WTC11 (cell line): ENCODE measurements at regions not wholly inside any gene's neighbourhood (a gene's known extent, or its start where the extent isn't known, plus 50 kb on each side); places are given as distances from the start of the nearest gene placed in this dataset.

Source experiments
- CBFB ChIP-seq: sonication (generic); formaldehyde crosslinking; IDR thresholded peaks from 2 replicates; pipeline ENCODE4 v1.8.1; 2022; ENCODE audit warnings: mild to moderate bottlenecking, low read depth, missing genetic modification reagents
- FOXP1 ChIP-seq: sonication (generic); formaldehyde crosslinking; IDR thresholded peaks from 2 replicates; pipeline ENCODE4 v1.8.0; 2022; ENCODE audit warnings: missing genetic modification reagents, mild to moderate bottlenecking, moderate library complexity, borderline replicate concordance
- GABPB1 ChIP-seq: sonication (generic); formaldehyde crosslinking; IDR thresholded peaks from 2 replicates; pipeline ENCODE4 v1.8.1; 2023; ENCODE audit warnings: mild to moderate bottlenecking, missing genetic modification reagents
- MXD4 ChIP-seq: fragments of 250-450 bp; sonication (Bioruptor Pico); IDR thresholded peaks from 2 replicates; pipeline ENCODE4 v1.8.0; 2021; ENCODE audit warnings: mild to moderate bottlenecking, moderate library complexity, borderline replicate concordance
- TF ChIP-seq, protein P1 (sequence below): fragments of 200-600 bp; IDR thresholded peaks from 2 replicates; pipeline ENCODE4 v1.8.0; 2022; ENCODE audit warnings: antibody characterized with exemption
- TF ChIP-seq, protein P2 (sequence below): sonication (generic); formaldehyde crosslinking; IDR thresholded peaks from 2 replicates; pipeline ENCODE4 v1.8.1; 2023; ENCODE audit warnings: mild to moderate bottlenecking, missing genetic modification reagents
- TF ChIP-seq, protein P3 (sequence below): sonication (generic); formaldehyde crosslinking; IDR thresholded peaks from 2 replicates; pipeline ENCODE4 v1.8.1; 2022; ENCODE audit warnings: low read depth, missing genetic modification reagents, borderline replicate concordance
- TF ChIP-seq, protein P4 (sequence below): sonication (generic); formaldehyde crosslinking; IDR thresholded peaks from 2 replicates; pipeline ENCODE4 v1.8.0; 2022; ENCODE audit warnings: mild to moderate bottlenecking, missing genetic modification reagents

DNA sequence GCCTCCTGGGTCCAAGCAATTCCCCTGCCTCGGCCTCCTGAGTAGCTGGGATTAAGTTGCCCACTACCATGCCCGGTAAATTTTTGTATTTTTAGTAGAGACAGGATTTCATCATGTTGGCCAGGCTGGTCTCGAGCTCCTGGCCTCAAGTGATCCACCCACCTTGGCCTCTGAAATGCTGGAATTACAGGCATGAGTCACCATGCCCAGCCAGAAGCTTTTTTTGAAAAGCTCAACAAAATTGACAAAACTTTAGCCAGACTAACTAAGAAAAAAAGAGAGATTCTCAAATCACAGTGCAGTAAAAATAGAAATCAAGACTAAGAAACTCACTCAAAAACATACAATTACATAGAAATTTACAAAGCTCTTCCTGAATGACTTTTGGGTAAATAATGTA is 420.6 kb downstream of the COL12A1 start:
- TF ChIP-seq, protein P1, sequence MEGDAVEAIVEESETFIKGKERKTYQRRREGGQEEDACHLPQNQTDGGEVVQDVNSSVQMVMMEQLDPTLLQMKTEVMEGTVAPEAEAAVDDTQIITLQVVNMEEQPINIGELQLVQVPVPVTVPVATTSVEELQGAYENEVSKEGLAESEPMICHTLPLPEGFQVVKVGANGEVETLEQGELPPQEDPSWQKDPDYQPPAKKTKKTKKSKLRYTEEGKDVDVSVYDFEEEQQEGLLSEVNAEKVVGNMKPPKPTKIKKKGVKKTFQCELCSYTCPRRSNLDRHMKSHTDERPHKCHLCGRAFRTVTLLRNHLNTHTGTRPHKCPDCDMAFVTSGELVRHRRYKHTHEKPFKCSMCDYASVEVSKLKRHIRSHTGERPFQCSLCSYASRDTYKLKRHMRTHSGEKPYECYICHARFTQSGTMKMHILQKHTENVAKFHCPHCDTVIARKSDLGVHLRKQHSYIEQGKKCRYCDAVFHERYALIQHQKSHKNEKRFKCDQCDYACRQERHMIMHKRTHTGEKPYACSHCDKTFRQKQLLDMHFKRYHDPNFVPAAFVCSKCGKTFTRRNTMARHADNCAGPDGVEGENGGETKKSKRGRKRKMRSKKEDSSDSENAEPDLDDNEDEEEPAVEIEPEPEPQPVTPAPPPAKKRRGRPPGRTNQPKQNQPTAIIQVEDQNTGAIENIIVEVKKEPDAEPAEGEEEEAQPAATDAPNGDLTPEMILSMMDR, result no peak
- no peak for TF ChIP-seq GABPB1 (CRISPR knock-in tag)
- TF ChIP-seq, protein P2, sequence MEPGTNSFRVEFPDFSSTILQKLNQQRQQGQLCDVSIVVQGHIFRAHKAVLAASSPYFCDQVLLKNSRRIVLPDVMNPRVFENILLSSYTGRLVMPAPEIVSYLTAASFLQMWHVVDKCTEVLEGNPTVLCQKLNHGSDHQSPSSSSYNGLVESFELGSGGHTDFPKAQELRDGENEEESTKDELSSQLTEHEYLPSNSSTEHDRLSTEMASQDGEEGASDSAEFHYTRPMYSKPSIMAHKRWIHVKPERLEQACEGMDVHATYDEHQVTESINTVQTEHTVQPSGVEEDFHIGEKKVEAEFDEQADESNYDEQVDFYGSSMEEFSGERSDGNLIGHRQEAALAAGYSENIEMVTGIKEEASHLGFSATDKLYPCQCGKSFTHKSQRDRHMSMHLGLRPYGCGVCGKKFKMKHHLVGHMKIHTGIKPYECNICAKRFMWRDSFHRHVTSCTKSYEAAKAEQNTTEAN, result no peak
- TF ChIP-seq, protein P3, sequence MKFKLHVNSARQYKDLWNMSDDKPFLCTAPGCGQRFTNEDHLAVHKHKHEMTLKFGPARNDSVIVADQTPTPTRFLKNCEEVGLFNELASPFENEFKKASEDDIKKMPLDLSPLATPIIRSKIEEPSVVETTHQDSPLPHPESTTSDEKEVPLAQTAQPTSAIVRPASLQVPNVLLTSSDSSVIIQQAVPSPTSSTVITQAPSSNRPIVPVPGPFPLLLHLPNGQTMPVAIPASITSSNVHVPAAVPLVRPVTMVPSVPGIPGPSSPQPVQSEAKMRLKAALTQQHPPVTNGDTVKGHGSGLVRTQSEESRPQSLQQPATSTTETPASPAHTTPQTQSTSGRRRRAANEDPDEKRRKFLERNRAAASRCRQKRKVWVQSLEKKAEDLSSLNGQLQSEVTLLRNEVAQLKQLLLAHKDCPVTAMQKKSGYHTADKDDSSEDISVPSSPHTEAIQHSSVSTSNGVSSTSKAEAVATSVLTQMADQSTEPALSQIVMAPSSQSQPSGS (CRISPR knock-in tag), result no peak
- no peak for TF ChIP-seq FOXP1 (CRISPR knock-in tag)
- TF ChIP-seq, protein P4, sequence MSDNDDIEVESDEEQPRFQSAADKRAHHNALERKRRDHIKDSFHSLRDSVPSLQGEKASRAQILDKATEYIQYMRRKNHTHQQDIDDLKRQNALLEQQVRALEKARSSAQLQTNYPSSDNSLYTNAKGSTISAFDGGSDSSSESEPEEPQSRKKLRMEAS (CRISPR knock-in tag), result no peak
- no peak for TF ChIP-seq MXD4 (CRISPR knock-in tag)
- no peak for TF ChIP-seq CBFB (CRISPR knock-in tag)
